H9 (cell line): ENCODE measurements at regions not wholly inside any gene's neighbourhood (a gene's known extent, or its start where the extent isn't known, plus 50 kb on each side); places are given as distances from the start of the nearest gene placed in this dataset.

ENCODE experiments used
- DNase-seq: peaks from one replicate; pipeline ENCODE4 v3.0.0-alpha.2; 2017
- H2AFZ ChIP-seq: one replicate; pipeline ENCODE4 v1.6.1; 2013; ENCODE audit warnings: mild to moderate bottlenecking, low read length, control low read depth, moderate library complexity
- H2AK5ac ChIP-seq: 2 replicates; pipeline ENCODE4 v1.6.1; 2013; ENCODE audit warnings: low read length, control low read depth, mixed read lengths; ENCODE audit not compliant: insufficient read length
- H2BK120ac ChIP-seq: one replicate; pipeline ENCODE4 v1.6.1; 2013; ENCODE audit warnings: low read depth, mild to moderate bottlenecking, low read length, control low read depth, inconsistent platforms; ENCODE audit not compliant: poor library complexity, severe bottlenecking
- H2BK12ac ChIP-seq: 2 replicates; pipeline ENCODE4 v1.6.1; 2013; ENCODE audit warnings: low read length, control low read depth, mixed read lengths, low read depth; ENCODE audit not compliant: insufficient read length
- H2BK15ac ChIP-seq: 2 replicates; pipeline ENCODE4 v1.6.1; 2013; ENCODE audit warnings: low read depth, low read length, control low read depth
- H2BK20ac ChIP-seq: one replicate; pipeline ENCODE4 v1.6.1; 2013; ENCODE audit warnings: low read depth, mild to moderate bottlenecking, low read length, control low read depth, inconsistent platforms; ENCODE audit not compliant: poor library complexity, severe bottlenecking
- H2BK5ac ChIP-seq: 2 replicates; pipeline ENCODE4 v1.6.1; 2013; ENCODE audit warnings: low read length, control low read depth, mixed read lengths; ENCODE audit not compliant: insufficient read length
- H3K14ac ChIP-seq: 2 replicates; pipeline ENCODE4 v1.6.1; 2013; ENCODE audit warnings: low read length, control low read depth; ENCODE audit not compliant: insufficient read depth
- H3K18ac ChIP-seq: 2 replicates; pipeline ENCODE4 v1.6.1; 2013; ENCODE audit warnings: low read depth, mild to moderate bottlenecking, mixed read lengths, low read length, control low read depth; ENCODE audit not compliant: insufficient read length
- H3K23ac ChIP-seq: 2 replicates; pipeline ENCODE4 v1.6.1; 2013; ENCODE audit warnings: low read length, control low read depth, mixed read lengths, low read depth; ENCODE audit not compliant: insufficient read length
- H3K23me2 ChIP-seq: 2 replicates; pipeline ENCODE4 v1.6.1; 2013; ENCODE audit warnings: low read depth, mild to moderate bottlenecking, mixed read lengths, low read length, control low read depth; ENCODE audit not compliant: insufficient read length, poor library complexity, severe bottlenecking
- H3K27ac ChIP-seq: 2 replicates; pipeline ENCODE4 v1.5.1; 2013; ENCODE audit warnings: low read length, control low read depth, mixed read lengths, low read depth; ENCODE audit not compliant: insufficient read length
- H3K27me3 ChIP-seq: 2 replicates; pipeline ENCODE4 v1.6.1; 2013; ENCODE audit warnings: low read length, control low read depth, inconsistent platforms; ENCODE audit not compliant: insufficient read depth
- H3K4ac ChIP-seq: 2 replicates; pipeline ENCODE4 v1.6.1; 2013; ENCODE audit warnings: low read depth, mild to moderate bottlenecking, control low read depth, inconsistent platforms, low read length, moderate library complexity
- H3K4me1 ChIP-seq: 2 replicates; pipeline ENCODE4 v1.6.1; 2013; ENCODE audit warnings: low read length, control low read depth, inconsistent platforms; ENCODE audit not compliant: insufficient read depth
- H3K4me2 ChIP-seq: 2 replicates; pipeline ENCODE4 v1.6.1; 2013; ENCODE audit warnings: low read length, control low read depth, mixed read lengths; ENCODE audit not compliant: insufficient read length, insufficient read depth
- H3K56ac ChIP-seq: 2 replicates; pipeline ENCODE4 v1.6.1; 2013; ENCODE audit warnings: low read depth, mild to moderate bottlenecking, mixed read lengths, low read length, control low read depth; ENCODE audit not compliant: insufficient read length
- H3K79me1 ChIP-seq: 2 replicates; pipeline ENCODE4 v1.6.1; 2013; ENCODE audit warnings: low read depth, mild to moderate bottlenecking, moderate library complexity, low read length, control low read depth, inconsistent platforms; ENCODE audit not compliant: insufficient read depth, poor library complexity, severe bottlenecking
- H3K79me2 ChIP-seq: 2 replicates; pipeline ENCODE4 v1.6.1; 2013; ENCODE audit warnings: low read length, control low read depth, inconsistent platforms; ENCODE audit not compliant: insufficient read depth
- H3K9ac ChIP-seq: 2 replicates; pipeline ENCODE4 v1.6.1; 2013; ENCODE audit warnings: low read length, control low read depth, mixed read lengths; ENCODE audit not compliant: insufficient read length; ENCODE audit errors: extremely low read depth
- H3K9me3 ChIP-seq: one replicate; pipeline ENCODE4 v1.6.1; 2013; ENCODE audit warnings: low read depth, low read length, inconsistent platforms; ENCODE audit not compliant: control insufficient read depth
- H3T11ph ChIP-seq: one replicate; pipeline ENCODE4 v1.6.1; 2013; ENCODE audit warnings: mild to moderate bottlenecking, low read length, control low read depth, inconsistent platforms
- H4K20me1 ChIP-seq: one replicate; pipeline ENCODE4 v1.6.1; 2013; ENCODE audit not compliant: control insufficient read depth, insufficient read length, insufficient read depth
- H4K5ac ChIP-seq: 2 replicates; pipeline ENCODE4 v1.6.1; 2013; ENCODE audit warnings: low read depth, mild to moderate bottlenecking, mixed read lengths, low read length, control low read depth; ENCODE audit not compliant: insufficient read length
- H4K8ac ChIP-seq: replicated peaks from 2 replicates; pipeline ENCODE4 v1.6.1; 2013; ENCODE audit warnings: low read length, control low read depth, mixed read lengths, low read depth; ENCODE audit not compliant: insufficient read length
- H4K91ac ChIP-seq: 2 replicates; pipeline ENCODE4 v1.6.1; 2013; ENCODE audit warnings: low read depth, mild to moderate bottlenecking, moderate library complexity, mixed read lengths, low read length, control low read depth; ENCODE audit not compliant: insufficient read length
- H3K27ac Mint-ChIP-seq, 3 experiments: 2 replicates in 2 of 3; 3 replicates in 1 of 3; pipeline ENCODE4 v1.8.0; 2020 to 2021; ENCODE audit warnings: mixed read lengths in 3 of 3, mild to moderate bottlenecking in 1 of 3, moderate library complexity in 1 of 3
- H3K27me3 Mint-ChIP-seq: 2 replicates; pipeline ENCODE4 v1.8.0; 2021; ENCODE audit warnings: low read depth, mild to moderate bottlenecking, moderate library complexity, mixed read lengths
- H3K36me3 Mint-ChIP-seq, 3 experiments: 2 replicates in 2 of 3; 3 replicates in 1 of 3; pipeline ENCODE4 v1.8.0; 2020 to 2021; ENCODE audit warnings: low read depth in 3 of 3, mixed read lengths in 3 of 3; ENCODE audit not compliant: insufficient read depth in 1 of 3
- H3K4me1 Mint-ChIP-seq, 2 experiments: 2 replicates each; pipeline ENCODE4 v1.8.0; 2020; ENCODE audit warnings: mixed read lengths in 2 of 2
- H3K4me3 Mint-ChIP-seq, 2 experiments: 2 replicates in 1 of 2; 3 replicates in 1 of 2; pipeline ENCODE4 v1.8.0; 2020 to 2021; ENCODE audit warnings: mild to moderate bottlenecking in 2 of 2, mixed read lengths in 2 of 2, moderate library complexity in 1 of 2
- H3K9me3 Mint-ChIP-seq, 2 experiments: 2 replicates in 1 of 2; 3 replicates in 1 of 2; pipeline ENCODE4 v1.8.0; 2020; ENCODE audit warnings: mild to moderate bottlenecking in 2 of 2, mixed read lengths in 2 of 2, moderate library complexity in 1 of 2
- WGBS: extraction: QIAGEN DNeasy Blood & Tissue Kit; methylation state at CpG from one replicate; pipeline ENCODE4 v1.1.7; 2013; ENCODE audit warnings: missing lambda C conversion rate, low lambda C conversion rate, mixed read lengths; ENCODE audit not compliant: insufficient read length; ENCODE audit errors: extremely low coverage; 5-methylcytosine and 5-hydroxymethylcytosine counted together
- TF ChIP-seq, protein P1 (sequence below): fragments of 200-600 bp; sonication (generic); conservative IDR thresholded peaks from 3 replicates; pipeline ENCODE4 v1.8.0; 2021; ENCODE audit warnings: antibody characterized with exemption, mild to moderate bottlenecking

DNA sequence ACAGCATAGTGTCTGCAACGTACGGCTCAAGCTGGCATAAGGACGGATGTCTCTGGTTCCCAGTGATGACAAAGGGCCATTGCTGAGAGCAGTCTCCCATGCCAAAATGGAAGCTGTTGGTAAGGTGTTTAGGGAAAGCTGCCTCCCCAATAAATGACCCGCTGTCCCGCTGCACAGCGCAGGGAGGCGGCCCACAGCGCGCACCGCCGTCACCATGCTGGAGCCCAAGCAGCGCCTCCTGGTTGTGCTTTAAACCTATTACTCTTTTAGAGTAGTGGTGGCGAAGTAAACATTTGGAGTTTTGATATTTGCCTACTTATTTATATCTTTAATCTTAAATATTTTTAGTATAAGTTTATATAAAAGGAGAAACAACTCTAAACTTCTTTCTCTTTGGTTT is 70.4 kb upstream of the C5orf63 start:
- Histone ChIP-seq H2BK120ac (no peak overlapping the region), H3K23me2 (no peaks in the 10 kb centered on the region), H3K56ac (no peak overlapping the region), H3K4me2 (no peak overlapping the region), H4K20me1 (no peaks in the 10 kb centered on the region), H2BK15ac (no peak overlapping the region), H3K9me3 (no peaks in the 10 kb centered on the region), H3K9ac (no peak overlapping the region), H3K23ac (no peak overlapping the region), H2BK12ac (no peak overlapping the region), H4K8ac (no peak overlapping the region), H3K4me1 (no peaks in the 10 kb centered on the region), H2AFZ (no peak overlapping the region), H2BK5ac (no peak overlapping the region), H2AK5ac (no peak overlapping the region), H3K4ac (no peak overlapping the region), H3K18ac (no peak overlapping the region), H3T11ph (no peak overlapping the region), H2BK20ac (no peak overlapping the region), H3K79me2 (no peaks in the 10 kb centered on the region), H3K79me1 (no peaks in the 10 kb centered on the region), H3K27me3 (no peaks in the 10 kb centered on the region), H3K27ac (no peak overlapping the region), H4K91ac (no peak overlapping the region), H3K14ac (no peak overlapping the region), H4K5ac (no peak overlapping the region)
- H3K9me3 Mint-ChIP-seq, result no peaks in the 10 kb centered on the region
- no peak overlapping the region for H3K27ac Mint-ChIP-seq
- TF ChIP-seq, protein P1, sequence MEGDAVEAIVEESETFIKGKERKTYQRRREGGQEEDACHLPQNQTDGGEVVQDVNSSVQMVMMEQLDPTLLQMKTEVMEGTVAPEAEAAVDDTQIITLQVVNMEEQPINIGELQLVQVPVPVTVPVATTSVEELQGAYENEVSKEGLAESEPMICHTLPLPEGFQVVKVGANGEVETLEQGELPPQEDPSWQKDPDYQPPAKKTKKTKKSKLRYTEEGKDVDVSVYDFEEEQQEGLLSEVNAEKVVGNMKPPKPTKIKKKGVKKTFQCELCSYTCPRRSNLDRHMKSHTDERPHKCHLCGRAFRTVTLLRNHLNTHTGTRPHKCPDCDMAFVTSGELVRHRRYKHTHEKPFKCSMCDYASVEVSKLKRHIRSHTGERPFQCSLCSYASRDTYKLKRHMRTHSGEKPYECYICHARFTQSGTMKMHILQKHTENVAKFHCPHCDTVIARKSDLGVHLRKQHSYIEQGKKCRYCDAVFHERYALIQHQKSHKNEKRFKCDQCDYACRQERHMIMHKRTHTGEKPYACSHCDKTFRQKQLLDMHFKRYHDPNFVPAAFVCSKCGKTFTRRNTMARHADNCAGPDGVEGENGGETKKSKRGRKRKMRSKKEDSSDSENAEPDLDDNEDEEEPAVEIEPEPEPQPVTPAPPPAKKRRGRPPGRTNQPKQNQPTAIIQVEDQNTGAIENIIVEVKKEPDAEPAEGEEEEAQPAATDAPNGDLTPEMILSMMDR, result no peak; the same call in 2 of the 3 replicates
- no peaks in the 10 kb centered on the region for H3K36me3 Mint-ChIP-seq
- H3K4me1 Mint-ChIP-seq, result no peaks in the 10 kb centered on the region
- DNase-seq, result no peak
- WGBS, result no CpG with 5 or more reads among the region's 13 CpGs
- no peak overlapping the region for H3K4me3 Mint-ChIP-seq
- H3K27me3 Mint-ChIP-seq, result no peaks in the 10 kb centered on the region; the same call in 1 of the 2 replicates
